ENCODE measurements at regions not wholly inside any gene's neighbourhood (a gene's known extent, or its start where the extent isn't known, plus 50 kb on each side); places are given as distances from the start of the nearest gene placed in this dataset.
"Not testable (repeated sequence)": the region's sequence is repeated elsewhere in the genome, so short reads cannot be mapped to it uniquely, and the experiment has no call there.

DNA sequence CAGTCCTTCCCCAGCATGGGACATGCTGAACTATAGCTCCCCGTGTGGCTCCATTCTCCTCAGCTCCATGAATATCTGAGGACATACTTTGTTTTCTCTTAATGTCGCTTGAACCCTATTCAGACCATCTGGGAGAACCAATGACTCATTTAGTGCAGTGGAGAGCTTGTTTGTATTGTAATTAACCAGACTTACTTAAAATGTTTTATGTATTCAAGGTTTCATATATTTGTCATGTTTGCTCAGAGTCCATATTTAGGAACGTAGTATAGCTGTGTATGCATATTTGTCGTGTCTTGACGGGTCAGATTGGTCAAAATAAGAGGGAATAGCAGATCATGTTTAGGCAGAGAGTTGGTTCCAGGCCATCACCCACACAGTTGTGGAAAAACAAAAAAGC, 150.1 kb upstream of the NTRK2 start:
- Histone ChIP-seq H3K4me3 (no peak overlapping the region), H3K27me3 (no peaks in the 10 kb centered on the region), H3K36me3 (no peaks in the 10 kb centered on the region), H3K27ac (no peak overlapping the region), H3K9me3 (no peaks in the 10 kb centered on the region), H3K4me1 (no peaks in the 10 kb centered on the region)
- WGBS = 73% methylated on average over 5 of the region's 5 CpGs
- TF ChIP-seq, protein P1, sequence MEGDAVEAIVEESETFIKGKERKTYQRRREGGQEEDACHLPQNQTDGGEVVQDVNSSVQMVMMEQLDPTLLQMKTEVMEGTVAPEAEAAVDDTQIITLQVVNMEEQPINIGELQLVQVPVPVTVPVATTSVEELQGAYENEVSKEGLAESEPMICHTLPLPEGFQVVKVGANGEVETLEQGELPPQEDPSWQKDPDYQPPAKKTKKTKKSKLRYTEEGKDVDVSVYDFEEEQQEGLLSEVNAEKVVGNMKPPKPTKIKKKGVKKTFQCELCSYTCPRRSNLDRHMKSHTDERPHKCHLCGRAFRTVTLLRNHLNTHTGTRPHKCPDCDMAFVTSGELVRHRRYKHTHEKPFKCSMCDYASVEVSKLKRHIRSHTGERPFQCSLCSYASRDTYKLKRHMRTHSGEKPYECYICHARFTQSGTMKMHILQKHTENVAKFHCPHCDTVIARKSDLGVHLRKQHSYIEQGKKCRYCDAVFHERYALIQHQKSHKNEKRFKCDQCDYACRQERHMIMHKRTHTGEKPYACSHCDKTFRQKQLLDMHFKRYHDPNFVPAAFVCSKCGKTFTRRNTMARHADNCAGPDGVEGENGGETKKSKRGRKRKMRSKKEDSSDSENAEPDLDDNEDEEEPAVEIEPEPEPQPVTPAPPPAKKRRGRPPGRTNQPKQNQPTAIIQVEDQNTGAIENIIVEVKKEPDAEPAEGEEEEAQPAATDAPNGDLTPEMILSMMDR (IDR thresholded peaks at IDR 0.05) = no peak
- TF ChIP-seq EP300 (IDR thresholded peaks at IDR 0.05) (no peak), POLR2AphosphoS5 (IDR thresholded peaks at IDR 0.05) (no peak), POLR2A (IDR thresholded peaks at IDR 0.05) (no peak)
- DNase-seq (ENCODE audit: low spot score in 2 of 2) = no peak

DNA sequence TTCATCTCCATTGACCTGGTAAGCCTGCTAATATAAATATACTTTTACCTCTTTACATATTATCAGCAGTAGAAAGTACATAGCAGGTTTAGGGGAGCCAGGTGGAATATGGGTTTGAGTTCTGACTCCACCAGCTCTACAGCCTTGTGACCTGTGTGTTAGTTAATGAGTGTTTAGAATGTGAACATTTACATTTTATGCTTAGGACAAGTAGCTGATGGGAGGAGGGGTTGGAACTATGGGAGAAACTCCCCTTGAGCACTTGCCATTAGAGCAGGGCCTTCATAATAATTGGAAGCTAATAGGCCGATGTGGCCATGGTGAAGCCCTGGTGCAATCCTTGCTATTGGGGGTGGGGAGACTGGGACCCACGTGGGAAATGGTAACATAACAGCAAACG, 148.3 kb upstream of the NTRK2 start:
- Histone ChIP-seq H3K4me3 (no peak overlapping the region), H3K27me3 (no peaks in the 10 kb centered on the region), H3K36me3 (no peaks in the 10 kb centered on the region), H3K27ac (no peak overlapping the region), H3K4me1 (no peaks in the 10 kb centered on the region), H3K9me3 (no peaks in the 10 kb centered on the region)
- DNase-seq (ENCODE audit: low spot score in 2 of 2) = no peak
- WGBS = 68% methylated on average over 3 of the region's 3 CpGs
- TF ChIP-seq POLR2A (IDR thresholded peaks at IDR 0.05) = no peak
- TF ChIP-seq, protein P1 (IDR thresholded peaks at IDR 0.05) = no peak

DNA sequence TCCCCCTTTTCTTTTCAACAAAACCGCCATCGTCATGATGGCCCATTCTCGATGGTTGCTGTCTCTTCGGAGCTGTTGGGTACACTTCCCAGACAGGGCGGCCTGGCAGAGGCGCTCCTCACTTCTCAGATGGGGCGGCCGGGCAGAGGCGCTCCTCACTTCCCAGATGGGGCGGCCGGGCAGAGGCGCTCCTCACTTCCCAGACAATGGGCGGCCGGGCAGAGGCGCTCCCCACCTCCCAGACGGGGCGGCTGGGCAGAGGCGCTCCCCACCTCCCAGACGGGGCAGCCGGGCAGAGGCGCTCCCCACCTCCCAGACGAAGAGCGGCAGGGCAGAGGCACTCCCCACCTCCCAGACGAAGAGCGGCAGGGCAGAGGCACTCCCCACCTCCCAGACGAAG, 143.3 kb upstream of the NTRK2 start:
- 79% methylated on average over 8 of the region's 26 CpGs for WGBS
- H3K36me3 ChIP-seq; H3K27ac ChIP-seq; H3K27me3 ChIP-seq; H3K9me3 ChIP-seq; H3K4me1 ChIP-seq; DNase-seq (ENCODE audit: low spot score in 2 of 2); H3K4me3 ChIP-seq: not testable (repeated sequence)

DNA sequence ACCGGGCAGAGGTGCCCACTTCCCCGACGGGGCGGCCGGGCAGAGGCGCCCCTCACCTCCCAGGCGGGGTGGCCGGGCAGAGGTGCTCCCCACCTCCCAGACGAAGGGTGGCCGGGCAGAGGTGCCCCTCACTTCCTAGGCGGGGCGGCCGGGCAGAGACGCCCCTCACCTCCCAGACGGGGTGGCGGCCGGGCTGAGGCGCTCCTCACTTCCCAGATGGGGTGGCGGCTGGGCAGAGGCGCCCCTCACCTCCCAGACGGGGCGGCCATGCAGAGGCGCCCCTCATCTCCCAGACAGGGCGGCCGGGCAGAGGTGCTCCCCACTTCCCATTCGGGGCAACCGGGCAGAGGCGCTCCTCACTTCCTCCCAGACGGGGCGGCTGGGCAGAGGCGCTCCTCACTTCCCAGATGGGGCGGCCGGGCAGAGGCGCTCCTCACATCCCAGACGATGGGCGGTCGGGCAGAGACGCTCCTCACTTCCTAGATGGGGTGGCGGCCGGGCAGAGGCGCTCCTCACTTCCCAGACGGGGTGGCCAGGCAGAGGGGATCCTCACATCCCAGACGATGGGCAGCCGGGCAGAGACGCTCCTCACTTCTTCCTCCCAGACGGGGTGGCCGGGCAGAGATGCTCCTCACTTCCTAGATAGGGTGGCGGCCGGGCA, 142.3 kb upstream of the NTRK2 start:
- H3K9me3 ChIP-seq; DNase-seq (ENCODE audit: low spot score in 2 of 2); H3K27ac ChIP-seq; H3K27me3 ChIP-seq; H3K4me3 ChIP-seq; H3K4me1 ChIP-seq; H3K36me3 ChIP-seq: not testable (repeated sequence)
- WGBS = 89% methylated on average over 7 of the region's 49 CpGs

DNA sequence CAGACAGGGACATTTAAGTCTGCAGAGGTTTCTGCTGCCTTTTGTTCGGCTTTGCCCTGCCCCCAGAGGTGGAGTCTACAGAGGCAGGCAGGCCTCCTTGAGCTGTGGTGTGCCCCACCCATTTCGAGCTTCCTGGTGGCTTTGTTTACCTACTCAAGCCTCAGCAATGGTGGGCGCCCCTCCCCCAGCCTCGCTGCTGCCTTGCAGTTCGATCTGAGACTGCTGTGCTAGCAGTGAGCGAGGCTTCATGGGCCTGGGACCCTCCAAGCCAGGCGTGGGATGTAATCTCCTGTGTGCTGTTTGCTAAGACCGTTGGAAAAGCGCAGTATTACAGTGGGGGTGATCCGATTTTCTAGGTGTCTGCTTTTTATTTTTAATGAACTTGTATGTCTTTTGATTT, 133.6 kb upstream of the NTRK2 start:
- not testable (repeated sequence) for H3K4me1 ChIP-seq; H3K36me3 ChIP-seq; H3K27ac ChIP-seq; H3K27me3 ChIP-seq; H3K9me3 ChIP-seq; DNase-seq (ENCODE audit: low spot score in 2 of 2); H3K4me3 ChIP-seq
- WGBS = 56% methylated on average over 10 of the region's 10 CpGs

DNA sequence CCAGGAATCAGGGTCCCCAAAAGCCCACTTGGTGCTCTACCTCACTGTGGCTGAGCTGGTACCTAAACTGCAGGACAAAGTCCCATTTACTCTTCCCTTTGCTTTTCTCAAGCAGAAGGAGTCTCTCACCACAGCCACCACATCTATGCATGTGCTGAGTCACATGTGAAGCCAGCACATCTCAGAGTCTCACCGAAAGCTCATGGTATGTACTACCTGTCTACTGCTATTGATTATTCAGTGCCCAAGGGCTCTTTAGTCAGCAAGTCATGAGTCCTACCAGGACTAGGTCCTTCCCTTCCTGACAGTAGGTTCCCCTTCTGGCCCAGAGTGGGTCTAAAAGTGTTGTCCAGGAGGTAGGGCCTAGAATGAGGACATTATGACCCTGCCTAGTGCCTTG, 130.7 kb upstream of the NTRK2 start:
- no peak for DNase-seq (ENCODE audit: low spot score in 2 of 2)
- Histone ChIP-seq H3K27me3 (no peaks in the 10 kb centered on the region), H3K9me3 (no peaks in the 10 kb centered on the region), H3K4me1 (no peaks in the 10 kb centered on the region), H3K4me3 (no peak overlapping the region), H3K36me3 (no peaks in the 10 kb centered on the region), H3K27ac (no peak overlapping the region)
- 89% methylated on average over 1 of the region's 1 CpG for WGBS
- TF ChIP-seq, protein P1 (IDR thresholded peaks at IDR 0.05) = no peak
- no peak for TF ChIP-seq EP300 (IDR thresholded peaks at IDR 0.05)
- no peak for TF ChIP-seq POLR2AphosphoS5 (IDR thresholded peaks at IDR 0.05)
- TF ChIP-seq POLR2A (IDR thresholded peaks at IDR 0.05) = no peak

DNA sequence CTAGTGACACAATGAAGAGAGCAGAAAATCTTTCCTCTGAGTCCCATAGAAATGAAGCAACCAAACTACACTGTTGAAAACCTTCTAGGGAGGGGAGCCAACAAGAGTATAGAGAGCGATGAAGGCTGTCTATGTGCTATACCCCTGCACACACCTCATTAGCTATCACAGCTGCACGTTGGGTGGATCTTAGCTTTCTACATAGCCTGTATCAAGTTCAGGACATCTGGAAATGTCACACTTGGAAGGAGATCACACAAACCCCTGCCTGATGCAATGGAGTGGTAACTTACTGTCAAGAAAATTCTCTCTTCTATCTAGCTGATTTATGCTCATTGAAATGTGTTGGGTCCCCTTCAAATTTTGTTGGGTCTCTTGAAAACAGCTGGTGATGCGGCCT, 127.0 kb upstream of the NTRK2 start:
- 61% methylated on average over 3 of the region's 3 CpGs for WGBS
- H3K9me3 ChIP-seq = no peaks in the 10 kb centered on the region
- no peaks in the 10 kb centered on the region for H3K36me3 ChIP-seq
- TF ChIP-seq, protein P1 (IDR thresholded peaks at IDR 0.05) = no peak
- TF ChIP-seq POLR2A (IDR thresholded peaks at IDR 0.05) = no peak
- TF ChIP-seq EP300 (IDR thresholded peaks at IDR 0.05) = no peak
- TF ChIP-seq POLR2AphosphoS5 (IDR thresholded peaks at IDR 0.05) = no peak
- H3K27me3 ChIP-seq = no peaks in the 10 kb centered on the region
- H3K4me1 ChIP-seq = no peaks in the 10 kb centered on the region
- H3K27ac ChIP-seq = no peak overlapping the region
- no peak for DNase-seq (ENCODE audit: low spot score in 2 of 2)
- H3K4me3 ChIP-seq = no peak overlapping the region
